Muscle of leg (tissue), 3 donors: ENCODE measurements at regions not wholly inside any gene's neighbourhood (a gene's known extent, or its start where the extent isn't known, plus 50 kb on each side); places are given as distances from the start of the nearest gene placed in this dataset.
A peak's percentile ranks its signal among the peaks of the same experiment; 100 is the strongest.

Experiments used
- DNase-seq: peaks from one replicate; pipeline ENCODE4 v3.0.0; 2013
- H3K27ac ChIP-seq: one replicate; pipeline ENCODE4 v1.5.1; 2013; ENCODE audit warnings: mild to moderate bottlenecking, low read length, control low read depth
- H3K27me3 ChIP-seq: one replicate; pipeline ENCODE4 v1.6.1; 2013; ENCODE audit warnings: low read length; ENCODE audit not compliant: control insufficient read depth, insufficient read depth
- H3K36me3 ChIP-seq: one replicate; pipeline ENCODE4 v1.6.1; 2013; ENCODE audit warnings: low read length; ENCODE audit not compliant: control insufficient read depth, insufficient read depth
- H3K4me1 ChIP-seq: one replicate; pipeline ENCODE4 v1.6.1; 2013; ENCODE audit warnings: low read length; ENCODE audit not compliant: control insufficient read depth, insufficient read depth
- H3K4me3 ChIP-seq: one replicate; pipeline ENCODE4 v1.5.1; 2013; ENCODE audit warnings: low read length, control low read depth
- H3K9me3 ChIP-seq: replicated peaks from 2 replicates; pipeline ENCODE4 v1.6.1; 2013; ENCODE audit warnings: low read depth, low read length; ENCODE audit not compliant: control insufficient read depth
- WGBS: methylation state at CpG from one replicate; pipeline ENCODE4 v1.1.5; 2013; ENCODE audit warnings: missing lambda C conversion rate; ENCODE audit not compliant: insufficient coverage; 5-methylcytosine and 5-hydroxymethylcytosine counted together

DNA sequence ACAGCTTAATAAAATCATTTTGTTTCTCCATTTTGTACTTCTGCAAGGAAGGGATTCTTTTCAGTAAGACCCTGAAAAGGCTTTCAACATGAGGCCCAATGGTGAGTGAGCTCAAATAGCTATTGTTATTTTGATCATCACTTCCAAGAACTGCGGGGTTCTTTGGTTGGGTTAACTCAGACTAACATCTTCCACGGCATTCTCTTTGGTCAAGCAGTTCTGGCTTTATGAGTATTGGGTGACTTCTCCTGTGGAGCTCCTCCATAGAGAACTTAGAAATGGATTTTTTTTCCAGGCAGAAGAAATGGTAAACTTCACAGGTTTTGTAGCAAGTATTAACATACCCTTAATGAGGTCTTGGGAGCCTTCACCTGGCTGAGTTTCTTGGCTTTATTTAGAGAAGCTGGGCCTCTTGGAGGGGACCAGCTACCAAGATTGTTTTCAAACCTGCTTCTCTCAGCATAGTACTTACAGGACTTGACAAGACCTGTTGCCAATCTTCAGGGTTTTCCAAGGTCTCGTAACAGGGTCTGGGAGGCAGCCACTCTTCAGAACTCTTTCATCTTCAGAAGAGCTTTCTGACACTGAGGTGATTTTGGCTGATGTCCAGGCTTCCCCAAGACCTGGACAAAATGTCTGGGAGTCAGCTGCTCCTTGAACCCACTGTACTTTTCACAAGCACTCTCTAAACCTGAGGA, 353.2 kb upstream of the ETAA1 start:
- Histone ChIP-seq H3K9me3 (no peaks in the 10 kb centered on the region), H3K36me3 (no peaks in the 10 kb centered on the region), H3K4me3 (no peak overlapping the region), H3K27me3 (no peaks in the 10 kb centered on the region), H3K4me1 (no peaks in the 10 kb centered on the region), H3K27ac (no peak overlapping the region)
- no peak for DNase-seq
- no CpG with 5 or more reads among the region's 3 CpGs for WGBS

DNA sequence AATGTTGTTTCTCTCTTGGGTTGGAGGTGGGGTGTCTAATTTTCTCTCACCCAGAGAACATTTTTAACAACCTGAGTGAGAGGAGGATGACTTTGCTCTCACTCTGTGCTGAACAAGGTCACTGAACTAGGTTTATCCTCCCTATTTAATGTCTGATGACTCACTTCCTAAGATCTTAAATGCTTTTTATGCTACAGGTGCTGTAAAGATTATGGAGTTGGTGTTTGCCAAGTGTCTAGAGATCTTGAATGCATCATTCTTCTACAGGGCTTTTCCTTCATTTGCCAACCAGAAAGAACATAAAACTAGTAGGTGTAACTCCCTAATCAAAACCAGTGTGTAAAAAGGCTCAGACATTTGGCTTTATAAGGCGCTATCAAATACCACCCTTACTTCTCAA, 350.5 kb upstream of the ETAA1 start:
- no peaks in the 10 kb centered on the region for H3K27me3 ChIP-seq
- no peaks in the 10 kb centered on the region for H3K36me3 ChIP-seq
- no peaks in the 10 kb centered on the region for H3K4me1 ChIP-seq
- no peak overlapping the region for H3K27ac ChIP-seq
- no CpG with 5 or more reads among the region's 1 CpG for WGBS
- H3K4me3 ChIP-seq: no peak overlapping the region
- H3K9me3 ChIP-seq: no peaks in the 10 kb centered on the region
- DNase-seq: no peak

DNA sequence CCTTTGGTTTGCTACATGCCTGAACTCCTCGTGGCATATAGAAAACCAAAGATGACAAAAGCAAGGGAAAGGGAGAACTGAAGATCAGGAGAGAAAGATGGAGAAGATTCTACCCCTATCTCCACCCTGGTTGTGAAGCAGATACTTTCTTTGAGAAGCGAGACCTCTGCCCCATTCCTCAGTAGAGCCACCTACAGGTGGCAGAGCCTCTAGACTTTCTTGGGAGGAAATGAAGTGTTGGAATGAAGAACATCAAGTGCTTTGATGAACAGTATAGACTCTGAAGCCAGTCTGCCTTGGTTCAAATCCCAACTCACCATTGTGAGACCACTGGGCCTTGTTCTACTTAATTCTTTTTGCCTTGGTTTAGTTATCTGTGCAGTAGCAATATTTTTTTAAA, 348.8 kb upstream of the ETAA1 start:
- H3K27ac ChIP-seq: no peak overlapping the region
- no peak for DNase-seq
- no peaks in the 10 kb centered on the region for H3K4me1 ChIP-seq
- WGBS: no CpG with 5 or more reads among the region's 2 CpGs
- H3K9me3 ChIP-seq: no peaks in the 10 kb centered on the region
- no peaks in the 10 kb centered on the region for H3K36me3 ChIP-seq
- no peak overlapping the region for H3K4me3 ChIP-seq
- no peaks in the 10 kb centered on the region for H3K27me3 ChIP-seq

DNA sequence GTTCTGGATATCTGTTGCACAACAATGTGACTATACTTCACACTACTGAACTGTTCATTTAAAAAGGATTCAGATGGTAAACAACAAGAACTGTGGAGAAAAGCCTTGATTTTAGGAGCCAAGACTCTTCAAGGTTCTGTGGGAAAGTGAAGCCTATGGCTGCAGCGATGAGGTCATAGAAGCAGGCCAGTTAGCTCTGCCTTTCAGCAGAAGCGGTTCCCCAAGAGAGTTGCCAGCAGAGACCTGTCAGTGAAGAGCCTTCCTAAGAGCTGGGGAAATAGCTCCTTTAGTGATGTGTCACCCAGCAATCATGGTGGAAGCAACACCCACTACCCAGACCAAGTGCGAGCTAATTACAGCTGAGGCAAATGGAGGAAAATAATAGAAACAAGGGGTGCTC, 346.5 kb upstream of the ETAA1 start:
- Histone ChIP-seq H3K27ac (no peak overlapping the region), H3K4me3 (no peak overlapping the region), H3K27me3 (no peaks in the 10 kb centered on the region), H3K9me3 (no peaks in the 10 kb centered on the region), H3K4me1 (no peaks in the 10 kb centered on the region), H3K36me3 (no peaks in the 10 kb centered on the region)
- DNase-seq: peak; percentile 1
- WGBS: 100% methylated on average over 1 of the region's 3 CpGs

DNA sequence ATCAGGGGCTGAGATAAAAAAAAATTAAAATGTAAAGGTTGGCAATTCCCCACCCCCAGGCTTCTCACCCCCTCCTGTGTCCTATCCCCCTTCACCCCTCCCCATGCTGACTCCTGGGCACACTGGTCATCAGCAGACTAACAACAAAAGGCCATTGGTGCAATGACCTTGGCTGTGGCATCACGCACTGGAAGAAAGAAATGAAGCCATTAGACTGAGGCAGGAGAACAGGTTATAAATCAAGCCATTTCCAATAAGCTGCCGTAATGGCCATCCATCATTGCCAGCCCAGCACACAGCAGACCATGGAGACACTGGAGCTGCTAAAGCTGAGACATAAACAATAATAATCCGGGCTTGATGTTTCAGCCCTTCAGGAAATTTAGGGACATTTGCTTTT, 342.4 kb upstream of the ETAA1 start:
- Histone ChIP-seq H3K27me3 (no peaks in the 10 kb centered on the region), H3K4me1 (no peaks in the 10 kb centered on the region), H3K9me3 (no peaks in the 10 kb centered on the region), H3K27ac (no peak overlapping the region), H3K4me3 (no peak overlapping the region), H3K36me3 (no peaks in the 10 kb centered on the region)
- WGBS: no CpG with 5 or more reads among the region's 3 CpGs
- no peak for DNase-seq

DNA sequence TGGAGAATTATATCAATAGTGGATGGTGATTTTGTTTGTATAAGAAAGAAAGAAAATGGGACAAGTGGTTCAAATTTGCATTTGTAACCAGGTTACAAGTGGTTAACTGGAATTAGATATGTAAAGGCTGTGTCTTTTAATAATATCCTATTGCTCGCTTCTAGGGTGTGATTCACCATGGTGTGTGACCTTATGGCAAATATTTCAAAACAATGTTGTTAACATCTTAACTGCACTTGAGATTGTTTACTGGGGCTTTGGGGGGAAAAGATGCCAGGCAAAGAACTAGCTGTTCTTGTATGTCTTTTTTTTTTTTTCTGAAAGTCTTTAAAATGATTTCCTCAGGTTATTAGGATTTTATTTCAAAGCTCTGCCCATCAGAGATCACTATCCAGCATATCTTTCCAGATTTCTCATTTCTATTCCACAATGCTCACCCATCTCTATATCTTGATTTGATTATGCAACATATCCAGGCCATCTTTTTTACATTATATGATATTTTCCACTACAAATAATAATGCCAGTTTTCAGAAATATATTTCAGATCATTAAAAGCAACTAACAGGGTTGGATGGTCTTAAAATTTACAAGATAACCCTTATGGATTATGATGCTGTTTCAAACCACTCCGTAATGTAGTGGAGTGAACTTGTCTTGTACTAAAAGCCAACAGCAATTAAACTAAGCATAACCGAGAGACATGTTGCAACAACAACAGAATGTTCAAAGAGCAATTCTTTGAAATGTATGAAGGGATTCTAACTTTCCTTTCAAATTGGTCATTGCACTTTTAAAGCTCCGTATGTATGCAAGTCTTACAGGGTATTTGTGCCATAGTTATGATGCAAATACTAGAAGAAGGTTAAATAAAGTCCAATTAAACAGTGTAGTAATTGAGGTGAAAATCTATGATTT, 341.5 kb upstream of the ETAA1 start:
- Histone ChIP-seq H3K4me1 (no peaks in the 10 kb centered on the region), H3K36me3 (no peaks in the 10 kb centered on the region), H3K27ac (no peak overlapping the region), H3K4me3 (no peak overlapping the region), H3K9me3 (no peaks in the 10 kb centered on the region), H3K27me3 (no peaks in the 10 kb centered on the region)
- no CpG with 5 or more reads among the region's 4 CpGs for WGBS
- no peak for DNase-seq

DNA sequence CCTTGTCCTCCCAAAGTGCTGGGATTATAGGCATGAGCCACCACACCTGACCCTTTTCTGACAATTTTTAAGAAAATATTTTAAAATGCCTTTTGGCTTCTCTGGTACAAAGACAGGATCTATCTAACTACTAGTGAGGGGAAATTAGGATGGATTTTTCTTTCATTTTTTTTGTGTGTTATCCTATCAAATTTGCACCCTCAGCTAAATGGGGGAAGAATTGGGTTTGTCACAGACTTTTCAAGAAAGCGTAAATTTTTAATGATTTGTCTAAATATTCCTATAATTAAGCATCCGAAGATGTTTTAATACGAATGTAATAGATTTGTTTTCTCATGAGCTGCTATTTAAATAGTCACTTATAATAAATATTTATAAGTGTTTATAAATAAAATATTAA, 340.0 kb upstream of the ETAA1 start:
- no peak for DNase-seq
- H3K4me1 ChIP-seq: no peaks in the 10 kb centered on the region
- no peaks in the 10 kb centered on the region for H3K9me3 ChIP-seq
- no peaks in the 10 kb centered on the region for H3K27me3 ChIP-seq
- WGBS: no CpG with 5 or more reads among the region's 3 CpGs
- H3K4me3 ChIP-seq: no peak overlapping the region
- H3K36me3 ChIP-seq: no peaks in the 10 kb centered on the region
- no peak overlapping the region for H3K27ac ChIP-seq

DNA sequence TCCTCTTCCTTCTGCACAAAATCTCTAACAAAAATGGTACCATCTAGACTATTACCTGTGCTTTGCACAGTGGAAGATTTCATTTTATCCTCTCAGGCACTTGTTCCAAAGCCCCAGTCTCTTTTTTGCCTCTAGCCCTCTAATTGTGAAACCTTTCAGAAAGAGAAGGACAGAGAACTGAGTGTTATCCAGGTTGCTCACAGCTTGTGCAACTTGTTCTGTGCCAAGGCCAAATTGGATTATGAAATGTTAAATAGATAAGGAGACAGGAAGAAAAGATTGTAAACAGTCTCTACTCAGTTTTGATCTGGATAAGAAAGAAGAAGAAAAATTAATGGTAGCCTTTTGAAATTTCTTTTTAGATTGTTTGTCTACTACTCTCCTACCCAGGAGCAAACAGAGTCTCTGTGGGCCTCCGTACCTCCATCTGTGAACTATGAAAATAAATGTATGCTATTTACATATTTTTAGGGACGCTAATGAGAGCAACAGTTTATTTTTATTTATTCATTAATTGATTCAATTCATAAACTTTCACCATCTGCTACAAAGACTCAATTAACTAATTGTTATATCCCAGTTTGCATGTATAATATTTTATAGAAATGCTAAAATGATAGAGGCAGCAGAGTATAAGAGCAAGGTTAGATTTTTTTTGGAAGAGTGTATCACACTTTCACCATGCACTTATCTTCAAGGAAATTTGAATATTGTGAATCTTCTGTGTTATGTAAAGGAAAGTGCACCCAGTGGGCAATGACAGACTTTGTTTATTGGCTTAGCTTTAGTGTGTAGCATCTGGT, 339.0 kb upstream of the ETAA1 start:
- DNase-seq: no peak
- no peaks in the 10 kb centered on the region for H3K9me3 ChIP-seq
- H3K27ac ChIP-seq: no peak overlapping the region
- no peaks in the 10 kb centered on the region for H3K36me3 ChIP-seq
- no CpG with 5 or more reads among the region's 2 CpGs for WGBS
- H3K27me3 ChIP-seq: no peaks in the 10 kb centered on the region
- H3K4me3 ChIP-seq: no peak overlapping the region
- no peaks in the 10 kb centered on the region for H3K4me1 ChIP-seq

DNA sequence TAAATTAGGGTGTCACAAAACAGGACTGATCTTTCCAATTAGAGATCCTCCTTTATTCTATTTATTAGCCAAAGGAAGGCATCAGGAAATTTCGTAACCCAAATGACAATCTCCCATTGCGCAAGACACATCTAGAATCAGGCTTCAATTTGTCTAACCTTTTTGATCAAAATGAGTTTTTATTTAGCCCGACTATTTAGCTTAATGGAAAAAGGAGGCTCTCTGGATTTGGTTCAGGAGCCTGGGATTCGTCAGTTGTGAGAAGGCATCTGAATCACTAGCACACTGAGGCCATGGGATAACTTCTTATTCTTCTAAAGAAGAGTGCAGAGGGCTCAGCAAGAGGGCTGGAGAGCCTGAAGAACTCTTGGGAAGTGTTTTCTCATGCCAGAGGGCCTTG, 332.1 kb upstream of the ETAA1 start:
- no peak for DNase-seq
- Histone ChIP-seq H3K9me3 (no peaks in the 10 kb centered on the region), H3K36me3 (no peaks in the 10 kb centered on the region), H3K27ac (no peak overlapping the region), H3K4me3 (no peak overlapping the region), H3K27me3 (no peaks in the 10 kb centered on the region), H3K4me1 (no peaks in the 10 kb centered on the region)
- WGBS: 40% methylated on average over 1 of the region's 4 CpGs

DNA sequence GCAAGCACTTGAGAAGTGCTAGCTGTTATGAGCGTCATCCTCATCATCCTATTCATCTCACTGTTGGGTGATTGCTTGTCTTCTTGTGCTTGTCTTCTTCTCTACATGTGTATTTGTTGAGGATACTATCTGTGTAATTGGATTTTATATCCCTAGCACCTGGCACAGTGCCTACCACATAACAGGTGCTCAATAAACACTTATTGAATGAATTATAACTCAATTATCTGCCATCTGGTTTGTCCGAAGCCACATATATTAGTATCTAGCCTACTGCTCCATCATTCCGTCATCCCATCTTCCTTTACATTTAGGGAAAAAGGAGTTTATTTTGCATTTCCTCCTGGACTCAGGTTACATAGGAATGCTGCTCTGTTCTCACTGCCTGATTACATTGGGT, 330.4 kb upstream of the ETAA1 start:
- H3K27me3 ChIP-seq: no peaks in the 10 kb centered on the region
- H3K4me1 ChIP-seq: no peaks in the 10 kb centered on the region
- no peaks in the 10 kb centered on the region for H3K9me3 ChIP-seq
- H3K36me3 ChIP-seq: no peaks in the 10 kb centered on the region
- DNase-seq: no peak
- no CpG with 5 or more reads among the region's 3 CpGs for WGBS
- no peak overlapping the region for H3K27ac ChIP-seq
- H3K4me3 ChIP-seq: no peak overlapping the region
